ENCODE measurements at regions not wholly inside any gene's neighbourhood (a gene's known extent, or its start where the extent isn't known, plus 50 kb on each side); places are given as distances from the start of the nearest gene placed in this dataset.

DNA sequence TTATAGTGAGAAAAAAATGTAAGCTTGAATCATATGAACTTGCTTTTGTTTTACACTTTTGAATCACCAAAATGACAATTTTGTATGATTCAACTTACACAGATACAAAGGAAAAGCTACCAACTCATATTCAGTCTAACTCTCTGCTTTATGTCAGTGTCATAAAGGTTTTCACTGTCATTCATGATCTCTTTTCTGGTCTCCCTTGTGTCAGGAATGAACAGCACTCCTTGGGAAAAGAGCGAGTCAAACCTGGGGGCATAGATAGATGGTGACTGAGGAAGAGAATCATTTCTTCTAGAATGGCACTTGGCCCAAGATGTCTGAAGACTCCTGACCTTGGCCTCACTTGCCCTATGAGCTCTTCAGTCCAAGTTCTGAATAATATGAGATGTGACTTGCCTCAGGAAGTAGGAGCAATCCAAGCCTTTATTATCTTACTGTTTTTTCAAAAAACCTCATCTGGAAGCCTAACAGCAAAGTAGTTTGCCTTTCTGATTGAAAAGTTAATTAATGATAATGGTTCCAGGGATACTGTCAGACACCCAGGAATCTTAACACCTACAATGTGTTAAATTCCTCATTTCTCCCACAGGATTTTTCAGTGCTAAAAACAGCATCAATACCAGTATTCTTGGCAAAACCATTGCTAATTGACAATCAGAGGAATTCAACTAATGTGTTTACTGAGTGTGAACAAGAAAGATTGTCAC lies 270.0 kb upstream of the HSF2 start:
- TF ChIP-seq, protein P1, sequence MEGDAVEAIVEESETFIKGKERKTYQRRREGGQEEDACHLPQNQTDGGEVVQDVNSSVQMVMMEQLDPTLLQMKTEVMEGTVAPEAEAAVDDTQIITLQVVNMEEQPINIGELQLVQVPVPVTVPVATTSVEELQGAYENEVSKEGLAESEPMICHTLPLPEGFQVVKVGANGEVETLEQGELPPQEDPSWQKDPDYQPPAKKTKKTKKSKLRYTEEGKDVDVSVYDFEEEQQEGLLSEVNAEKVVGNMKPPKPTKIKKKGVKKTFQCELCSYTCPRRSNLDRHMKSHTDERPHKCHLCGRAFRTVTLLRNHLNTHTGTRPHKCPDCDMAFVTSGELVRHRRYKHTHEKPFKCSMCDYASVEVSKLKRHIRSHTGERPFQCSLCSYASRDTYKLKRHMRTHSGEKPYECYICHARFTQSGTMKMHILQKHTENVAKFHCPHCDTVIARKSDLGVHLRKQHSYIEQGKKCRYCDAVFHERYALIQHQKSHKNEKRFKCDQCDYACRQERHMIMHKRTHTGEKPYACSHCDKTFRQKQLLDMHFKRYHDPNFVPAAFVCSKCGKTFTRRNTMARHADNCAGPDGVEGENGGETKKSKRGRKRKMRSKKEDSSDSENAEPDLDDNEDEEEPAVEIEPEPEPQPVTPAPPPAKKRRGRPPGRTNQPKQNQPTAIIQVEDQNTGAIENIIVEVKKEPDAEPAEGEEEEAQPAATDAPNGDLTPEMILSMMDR (IDR thresholded peaks at IDR 0.05): no peak
- TF ChIP-seq EP300 (IDR thresholded peaks at IDR 0.05) (no peak), POLR2A (IDR thresholded peaks at IDR 0.05) (no peak)
- no peak overlapping the region for H3K27ac ChIP-seq
- no peaks in the 10 kb centered on the region for H3K27me3 ChIP-seq
- peaks cover 0 to 3% (median 0%) of the 10 kb centered on the region in 4 donors for H3K9me3 ChIP-seq
- 63 to 79% methylated on average over 1 of the region's 1 CpG for WGBS, 2 donors
- no peaks in the 10 kb centered on the region for H3K36me3 ChIP-seq
- DNase-seq (ENCODE audit: low spot score in 2 of 2): no peak
- H3K4me3 ChIP-seq: no peak overlapping the region
- H3K4me1 ChIP-seq: no peaks in the 10 kb centered on the region

DNA sequence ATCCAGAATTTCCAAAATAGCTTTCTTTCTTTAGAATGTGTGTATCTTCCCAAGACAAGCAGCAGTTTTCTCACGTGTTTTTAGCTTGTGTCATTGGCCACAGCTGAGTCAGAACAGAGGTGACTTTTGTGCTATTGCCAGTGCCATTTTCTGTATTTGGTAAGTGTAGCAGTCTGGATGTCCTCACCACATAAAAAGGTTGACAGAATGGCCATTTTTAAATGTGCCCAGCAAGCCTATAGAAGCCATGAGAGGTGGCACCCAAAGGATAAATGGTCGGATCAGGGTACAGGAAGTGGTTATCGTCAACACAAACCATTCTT lies 269.5 kb upstream of the HSF2 start:
- no peak overlapping the region for H3K4me3 ChIP-seq
- H3K27ac ChIP-seq: no peak overlapping the region
- H3K9me3 ChIP-seq: peaks cover 0 to 3% (median 0%) of the 10 kb centered on the region in 4 donors
- H3K27me3 ChIP-seq: no peaks in the 10 kb centered on the region
- WGBS, 2 donors: 59 to 62% methylated on average over 3 of the region's 3 CpGs
- no peak for DNase-seq (ENCODE audit: low spot score in 2 of 2)
- H3K4me1 ChIP-seq: no peaks in the 10 kb centered on the region
- TF ChIP-seq POLR2A (IDR thresholded peaks at IDR 0.05) (no peak), EP300 (IDR thresholded peaks at IDR 0.05) (no peak)
- TF ChIP-seq, protein P1 (IDR thresholded peaks at IDR 0.05): no peak
- no peaks in the 10 kb centered on the region for H3K36me3 ChIP-seq

DNA sequence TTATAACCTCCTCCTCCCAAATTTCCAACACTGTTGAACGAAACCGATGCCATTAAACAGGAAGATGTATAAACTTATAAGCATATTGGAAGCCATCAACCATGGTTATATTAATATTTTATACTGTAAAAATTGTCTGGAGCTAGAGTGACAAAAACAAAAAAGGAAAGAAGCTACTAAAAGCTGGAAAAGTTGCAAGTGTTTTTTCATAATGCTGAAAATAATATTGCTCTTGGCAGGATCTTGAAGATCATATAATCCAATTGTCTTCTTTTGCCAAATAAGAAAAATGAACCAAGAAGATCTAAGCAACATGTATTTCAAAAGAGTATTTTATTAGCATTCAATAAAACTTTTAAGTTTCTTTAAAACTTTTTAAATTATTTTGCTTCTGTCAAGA lies 268.9 kb upstream of the HSF2 start:
- Histone ChIP-seq H3K4me3 (no peak overlapping the region), H3K9me3 (peaks cover 0 to 3% (median 0%) of the 10 kb centered on the region in 4 donors), H3K27ac (no peak overlapping the region), H3K4me1 (no peaks in the 10 kb centered on the region), H3K36me3 (no peaks in the 10 kb centered on the region), H3K27me3 (no peaks in the 10 kb centered on the region)
- DNase-seq (ENCODE audit: low spot score in 2 of 2): no peak
- TF ChIP-seq EP300 (IDR thresholded peaks at IDR 0.05): no peak
- TF ChIP-seq, protein P1 (IDR thresholded peaks at IDR 0.05): no peak
- TF ChIP-seq POLR2A (IDR thresholded peaks at IDR 0.05): no peak
- 85 to 90% methylated on average over 2 of the region's 2 CpGs for WGBS, 2 donors

DNA sequence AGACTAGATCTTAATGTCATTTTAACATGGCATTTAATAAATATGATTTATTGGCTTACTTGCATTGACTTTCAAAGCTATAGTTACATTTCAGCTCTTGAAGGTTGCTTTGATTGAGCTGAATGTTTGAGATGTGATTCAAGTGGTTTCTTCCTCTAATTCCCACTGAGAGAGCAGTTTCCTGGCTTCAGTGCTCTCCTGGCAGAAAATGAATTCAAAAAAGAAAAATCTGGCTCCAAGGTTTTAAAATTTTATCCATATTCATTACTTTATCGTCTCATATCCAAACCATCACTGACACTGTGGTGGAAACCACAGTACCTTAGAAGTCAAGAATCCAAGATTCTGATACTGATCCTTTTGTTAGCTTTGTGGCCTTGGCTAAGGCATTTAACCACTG lies 263.1 kb upstream of the HSF2 start:
- Histone ChIP-seq H3K4me3 (no peak overlapping the region), H3K4me1 (no peaks in the 10 kb centered on the region), H3K27ac (no peak overlapping the region), H3K9me3 (no peaks in the 10 kb centered on the region), H3K36me3 (no peaks in the 10 kb centered on the region), H3K27me3 (no peaks in the 10 kb centered on the region)
- no peak for TF ChIP-seq POLR2A (IDR thresholded peaks at IDR 0.05)
- TF ChIP-seq, protein P1 (IDR thresholded peaks at IDR 0.05): no peak
- TF ChIP-seq EP300 (IDR thresholded peaks at IDR 0.05): no peak
- no peak for DNase-seq (ENCODE audit: low spot score in 2 of 2)
- 61 to 76% methylated on average over 1 of the region's 1 CpG for WGBS, 2 donors

DNA sequence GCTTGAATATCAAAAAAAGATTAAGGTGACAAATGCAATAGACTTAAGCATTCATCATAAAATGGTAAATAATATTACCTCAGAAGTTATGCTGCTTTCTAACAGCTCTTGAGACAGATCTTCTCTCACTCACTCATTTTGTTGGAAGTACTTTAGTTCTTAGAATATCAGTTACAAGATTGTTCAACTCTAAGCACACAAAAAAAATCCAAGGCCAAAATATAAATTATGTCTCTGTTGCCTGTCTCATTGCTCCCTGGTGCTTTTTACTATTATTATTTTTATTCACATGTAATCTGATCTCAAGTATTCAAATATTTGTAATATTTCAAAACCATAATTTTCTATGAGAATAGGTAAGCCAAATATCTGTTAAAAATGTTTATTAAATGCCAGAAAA lies 259.4 kb upstream of the HSF2 start:
- H3K9me3 ChIP-seq: no peaks in the 10 kb centered on the region
- TF ChIP-seq EP300 (IDR thresholded peaks at IDR 0.05) (no peak), POLR2A (IDR thresholded peaks at IDR 0.05) (no peak)
- TF ChIP-seq, protein P1 (IDR thresholded peaks at IDR 0.05): no peak
- H3K27ac ChIP-seq: no peak overlapping the region
- H3K36me3 ChIP-seq: no peaks in the 10 kb centered on the region
- no peak for DNase-seq (ENCODE audit: low spot score in 2 of 2)
- no peak overlapping the region for H3K4me3 ChIP-seq
- no peaks in the 10 kb centered on the region for H3K27me3 ChIP-seq
- no peaks in the 10 kb centered on the region for H3K4me1 ChIP-seq

Data from tibial nerve (tissue), 4 donors.